ENCODE measurements at regions not wholly inside any gene's neighbourhood (a gene's known extent, or its start where the extent isn't known, plus 50 kb on each side); places are given as distances from the start of the nearest gene placed in this dataset.

DNA sequence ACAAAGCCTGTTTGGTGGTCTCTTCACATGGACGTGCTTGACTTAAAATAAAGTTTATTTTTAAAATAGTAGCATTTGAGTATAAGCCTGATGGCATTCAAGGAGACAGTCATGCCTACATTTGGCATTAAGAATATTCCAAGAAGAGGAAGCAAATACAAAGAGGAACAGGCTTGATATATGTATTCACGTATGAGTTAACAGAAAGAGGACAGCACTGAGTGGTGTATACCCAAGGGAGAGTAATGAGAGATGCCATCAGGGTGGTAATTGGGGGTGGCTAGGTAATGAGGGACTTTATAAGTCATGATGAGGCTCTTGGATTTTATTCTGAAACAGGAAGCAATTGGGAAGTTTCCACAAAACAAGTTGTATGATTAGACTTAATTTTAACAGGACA is 363.3 kb downstream of the SEMA3D start:
- H3K4me1 ChIP-seq, result no peaks in the 10 kb centered on the region
- H3K9me3 ChIP-seq, result no peaks in the 10 kb centered on the region
- intact Hi-C loops (cut with DNase I; ENCODE audit: low total_unique reads), result no loop called here
- H3K36me3 ChIP-seq (ENCODE audit: low read depth, missing control alignments), result no peaks in the 10 kb centered on the region
- no peak overlapping the region for H3K4me3 ChIP-seq
- TF ChIP-seq CTCF (IDR thresholded peaks at IDR 0.05), result no peak
- no peaks in the 10 kb centered on the region for H3K27me3 ChIP-seq
- no peak for DNase-seq
- 74 to 82% methylated on average over 2 of the region's 2 CpGs for WGBS, 2 donors
- H3K27ac ChIP-seq, result no peak overlapping the region

DNA sequence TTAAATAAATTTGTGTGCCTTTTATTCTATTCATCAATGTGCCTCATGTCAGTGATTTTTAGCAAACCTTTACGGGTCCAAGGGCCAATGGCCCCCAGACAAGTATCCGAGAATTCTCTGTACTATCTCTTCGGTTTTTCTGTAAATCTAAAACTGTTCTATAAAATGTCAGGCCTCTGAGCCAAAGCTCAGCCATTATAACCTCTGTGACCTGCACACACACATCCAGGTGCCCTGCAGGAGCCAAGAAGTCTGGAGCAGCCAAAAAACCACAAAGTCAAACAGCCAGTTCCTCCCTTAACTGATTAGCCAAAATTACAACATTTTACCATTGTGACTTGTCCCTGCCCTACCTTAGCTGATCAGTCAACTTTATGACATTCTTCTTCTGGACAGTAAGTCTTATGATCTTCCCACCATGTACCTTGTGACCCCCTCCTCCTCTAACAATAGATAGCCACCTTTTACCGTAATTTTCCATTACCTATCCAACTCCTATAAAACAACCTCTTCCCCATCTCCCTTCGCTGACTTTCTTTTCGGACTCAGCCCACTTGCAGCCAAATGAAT is 363.8 kb downstream of the SEMA3D start:
- Histone ChIP-seq H3K36me3 (ENCODE audit: low read depth, missing control alignments) (no peaks in the 10 kb centered on the region), H3K4me3 (no peak overlapping the region), H3K27me3 (no peaks in the 10 kb centered on the region), H3K4me1 (no peaks in the 10 kb centered on the region), H3K9me3 (no peaks in the 10 kb centered on the region), H3K27ac (no peak overlapping the region)
- DNase-seq, result no peak
- intact Hi-C loops (cut with DNase I; ENCODE audit: low total_unique reads), result no loop called here
- TF ChIP-seq CTCF (IDR thresholded peaks at IDR 0.05) (no peak), POLR2A (IDR thresholded peaks at IDR 0.05) (no peak)
- WGBS, 2 donors, result 88 to 93% methylated on average over 6 of the region's 6 CpGs

DNA sequence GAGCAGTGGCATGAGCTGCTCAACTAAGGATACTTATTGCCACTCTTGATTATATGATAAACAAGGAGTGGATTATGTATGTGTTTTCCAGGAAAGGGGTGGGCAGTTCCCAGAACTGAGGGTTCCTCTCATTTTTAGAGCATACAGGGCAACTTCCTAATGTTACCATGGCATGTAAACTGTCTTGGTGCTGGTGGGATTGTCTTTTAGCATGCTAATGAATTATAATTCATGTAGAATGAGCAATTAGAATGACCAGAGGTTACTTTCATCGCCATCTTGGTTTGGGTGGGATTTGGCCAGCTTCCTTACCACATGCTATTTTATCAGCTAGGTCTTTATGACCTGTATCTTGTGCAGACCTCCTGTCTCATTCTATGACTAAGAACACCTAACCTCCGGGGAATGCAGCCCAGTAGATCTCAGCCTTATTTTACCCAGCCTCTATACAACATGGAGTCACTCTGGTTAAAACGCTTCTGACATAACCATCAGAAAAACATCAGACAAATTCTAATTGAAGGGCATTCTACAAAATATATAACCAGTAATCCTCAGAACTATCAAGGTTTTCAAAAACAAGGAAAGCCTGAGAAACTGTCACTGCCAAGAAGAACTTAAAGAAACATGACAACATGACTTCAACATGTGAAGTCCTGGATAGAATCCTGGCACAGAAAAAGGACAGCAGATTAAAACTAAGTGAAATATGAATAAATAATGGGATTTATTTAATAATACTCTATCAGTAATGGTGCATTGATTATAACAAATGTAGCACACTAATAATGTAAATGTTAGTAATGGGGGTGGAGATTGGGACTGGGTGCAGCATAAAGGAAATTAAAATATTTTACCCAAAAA is 365.0 kb downstream of the SEMA3D start:
- Histone ChIP-seq H3K27me3 (no peaks in the 10 kb centered on the region), H3K27ac (no peak overlapping the region), H3K4me3 (no peak overlapping the region), H3K4me1 (no peaks in the 10 kb centered on the region), H3K36me3 (ENCODE audit: low read depth, missing control alignments) (no peaks in the 10 kb centered on the region), H3K9me3 (no peaks in the 10 kb centered on the region)
- no peak for DNase-seq
- WGBS, 2 donors, result 90 to 94% methylated on average over 3 of the region's 3 CpGs
- intact Hi-C loops (cut with DNase I; ENCODE audit: low total_unique reads), result no loop called here
- no peak for TF ChIP-seq CTCF (IDR thresholded peaks at IDR 0.05)
- TF ChIP-seq POLR2A (IDR thresholded peaks at IDR 0.05), result no peak

GRCh38 chr7:84820481-84820880 is 366.4 kb downstream of the SEMA3D start:
- Histone ChIP-seq H3K4me1 (no peaks in the 10 kb centered on the region), H3K4me3 (no peak overlapping the region), H3K9me3 (no peaks in the 10 kb centered on the region), H3K27ac (no peak overlapping the region), H3K27me3 (no peaks in the 10 kb centered on the region), H3K36me3 (ENCODE audit: low read depth, missing control alignments) (no peaks in the 10 kb centered on the region)
- 24 to 47% methylated on average over 2 of the region's 2 CpGs for WGBS, 2 donors
- TF ChIP-seq CTCF (IDR thresholded peaks at IDR 0.05) (no peak), POLR2A (IDR thresholded peaks at IDR 0.05) (no peak)
- intact Hi-C loops (cut with DNase I; ENCODE audit: low total_unique reads), result no loop called here
- no peak for DNase-seq

DNA sequence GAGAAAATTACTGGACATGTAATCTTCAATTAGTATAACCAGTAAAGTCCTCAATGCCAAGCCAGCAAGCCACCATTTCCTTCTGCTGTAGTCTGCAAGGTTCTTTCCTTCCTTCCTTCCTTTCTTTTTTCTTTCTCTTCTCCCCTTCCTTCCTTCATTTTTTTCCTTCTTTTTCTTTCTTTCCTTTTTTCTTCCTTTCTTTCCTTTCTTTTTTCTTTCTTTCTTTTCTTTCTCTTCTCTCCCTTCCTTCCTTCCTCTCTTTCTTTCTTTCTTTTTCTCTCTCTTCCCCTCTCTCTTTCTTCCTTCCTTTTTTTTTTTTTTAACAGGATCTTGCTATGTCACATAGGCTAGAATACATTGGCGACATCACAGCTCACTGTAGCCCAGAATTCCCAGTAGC is 369.8 kb downstream of the SEMA3D start:
- WGBS, 2 donors, result 100% methylated on average over 1 of the region's 1 CpG
- Histone ChIP-seq H3K4me1 (no peaks in the 10 kb centered on the region), H3K27ac (no peak overlapping the region), H3K36me3 (ENCODE audit: low read depth, missing control alignments) (no peaks in the 10 kb centered on the region), H3K9me3 (no peaks in the 10 kb centered on the region), H3K4me3 (no peak overlapping the region), H3K27me3 (no peaks in the 10 kb centered on the region)
- no peak for DNase-seq
- intact Hi-C loops (cut with DNase I; ENCODE audit: low total_unique reads), result no loop called here
- no peak for TF ChIP-seq CTCF (IDR thresholded peaks at IDR 0.05)
- no peak for TF ChIP-seq POLR2A (IDR thresholded peaks at IDR 0.05)
